ENCODE measurements at regions not wholly inside any gene's neighbourhood (a gene's known extent, or its start where the extent isn't known, plus 50 kb on each side); places are given as distances from the start of the nearest gene placed in this dataset.

- H3K27me3 ChIP-seq (ENCODE audit: insufficient read depth, low read length) = peaks cover 1% of the 10 kb centered on the region
- H3K4me2 ChIP-seq (ENCODE audit: insufficient read depth, low read length) = no peak overlapping the region
- H2AFZ ChIP-seq (ENCODE audit: low read length) = no peak overlapping the region
- TF ChIP-seq, protein P1, sequence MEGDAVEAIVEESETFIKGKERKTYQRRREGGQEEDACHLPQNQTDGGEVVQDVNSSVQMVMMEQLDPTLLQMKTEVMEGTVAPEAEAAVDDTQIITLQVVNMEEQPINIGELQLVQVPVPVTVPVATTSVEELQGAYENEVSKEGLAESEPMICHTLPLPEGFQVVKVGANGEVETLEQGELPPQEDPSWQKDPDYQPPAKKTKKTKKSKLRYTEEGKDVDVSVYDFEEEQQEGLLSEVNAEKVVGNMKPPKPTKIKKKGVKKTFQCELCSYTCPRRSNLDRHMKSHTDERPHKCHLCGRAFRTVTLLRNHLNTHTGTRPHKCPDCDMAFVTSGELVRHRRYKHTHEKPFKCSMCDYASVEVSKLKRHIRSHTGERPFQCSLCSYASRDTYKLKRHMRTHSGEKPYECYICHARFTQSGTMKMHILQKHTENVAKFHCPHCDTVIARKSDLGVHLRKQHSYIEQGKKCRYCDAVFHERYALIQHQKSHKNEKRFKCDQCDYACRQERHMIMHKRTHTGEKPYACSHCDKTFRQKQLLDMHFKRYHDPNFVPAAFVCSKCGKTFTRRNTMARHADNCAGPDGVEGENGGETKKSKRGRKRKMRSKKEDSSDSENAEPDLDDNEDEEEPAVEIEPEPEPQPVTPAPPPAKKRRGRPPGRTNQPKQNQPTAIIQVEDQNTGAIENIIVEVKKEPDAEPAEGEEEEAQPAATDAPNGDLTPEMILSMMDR (IDR thresholded peaks at IDR 0.05; ENCODE audit: extremely low read depth, low read depth, low read length) = no peak
- H3K79me2 ChIP-seq (ENCODE audit: insufficient read depth, low read length) = no peaks in the 10 kb centered on the region
- H3K4me1 ChIP-seq (ENCODE audit: insufficient read depth, low read length) = no peaks in the 10 kb centered on the region
- H3K9me3 ChIP-seq (ENCODE audit: low read depth, low read length) = no peaks in the 10 kb centered on the region
- no peak overlapping the region for H3K4me3 ChIP-seq (ENCODE audit: insufficient read depth, low read length)
- DNase-seq (ENCODE audit: insufficient read length, low spot score, missing footprints) = no peak
- H3K36me3 ChIP-seq (ENCODE audit: insufficient read depth, low read length) = no peaks in the 10 kb centered on the region
- H3K27ac ChIP-seq (ENCODE audit: low read depth, low read length) = no peak overlapping the region
- H4K20me1 ChIP-seq (ENCODE audit: insufficient read depth, low read length) = no peaks in the 10 kb centered on the region
Measured at GRCh38 chr2:729376-729861, 52.2 kb upstream of the TMEM18 start.

DNA sequence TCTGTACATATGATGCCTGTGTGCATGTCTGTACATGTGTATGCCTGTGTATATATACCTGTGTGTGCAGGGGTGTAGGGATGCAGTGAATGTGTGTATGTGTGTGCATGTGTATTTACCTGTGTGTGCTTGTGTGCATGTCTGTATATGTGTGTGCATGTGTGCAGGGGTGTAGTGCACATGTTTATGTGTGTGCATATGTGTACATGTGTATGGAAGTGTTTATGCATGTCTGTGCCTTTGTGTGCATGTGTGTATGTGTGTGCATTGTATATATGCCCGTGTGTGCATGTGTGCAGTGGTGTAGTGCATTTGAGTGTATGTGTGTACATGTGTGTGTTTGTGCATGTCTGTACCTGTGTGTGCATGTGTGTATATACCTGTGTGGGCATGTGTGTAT lies 51.0 kb upstream of the TMEM18 start:
- Histone ChIP-seq H2AFZ (ENCODE audit: low read length) (no peak overlapping the region), H3K4me3 (ENCODE audit: insufficient read depth, low read length) (no peak overlapping the region), H3K79me2 (ENCODE audit: insufficient read depth, low read length) (no peaks in the 10 kb centered on the region), H3K27ac (ENCODE audit: low read depth, low read length) (no peak overlapping the region), H3K9me3 (ENCODE audit: low read depth, low read length) (no peaks in the 10 kb centered on the region), H3K27me3 (ENCODE audit: insufficient read depth, low read length) (peaks cover 7% of the 10 kb centered on the region), H3K4me1 (ENCODE audit: insufficient read depth, low read length) (no peaks in the 10 kb centered on the region), H4K20me1 (ENCODE audit: insufficient read depth, low read length) (no peaks in the 10 kb centered on the region), H3K36me3 (ENCODE audit: insufficient read depth, low read length) (no peaks in the 10 kb centered on the region), H3K4me2 (ENCODE audit: insufficient read depth, low read length) (no peak overlapping the region)
- no peak for DNase-seq (ENCODE audit: insufficient read length, low spot score, missing footprints)
- TF ChIP-seq, protein P1 (IDR thresholded peaks at IDR 0.05; ENCODE audit: extremely low read depth, low read depth, low read length) = no peak

- H3K4me3 ChIP-seq (ENCODE audit: insufficient read depth, low read length) = no peak overlapping the region
- H3K27ac ChIP-seq (ENCODE audit: low read depth, low read length) = no peak overlapping the region
- no peaks in the 10 kb centered on the region for H3K79me2 ChIP-seq (ENCODE audit: insufficient read depth, low read length)
- H4K20me1 ChIP-seq (ENCODE audit: insufficient read depth, low read length) = no peaks in the 10 kb centered on the region
- no peaks in the 10 kb centered on the region for H3K4me1 ChIP-seq (ENCODE audit: insufficient read depth, low read length)
- H3K27me3 ChIP-seq (ENCODE audit: insufficient read depth, low read length) = peaks cover 7% of the 10 kb centered on the region
- DNase-seq (ENCODE audit: insufficient read length, low spot score, missing footprints) = no peak
- TF ChIP-seq, protein P1 (IDR thresholded peaks at IDR 0.05; ENCODE audit: extremely low read depth, low read depth, low read length) = no peak
- H2AFZ ChIP-seq (ENCODE audit: low read length) = no peak overlapping the region
- no peak overlapping the region for H3K4me2 ChIP-seq (ENCODE audit: insufficient read depth, low read length)
- no peaks in the 10 kb centered on the region for H3K36me3 ChIP-seq (ENCODE audit: insufficient read depth, low read length)
- no peaks in the 10 kb centered on the region for H3K9me3 ChIP-seq (ENCODE audit: low read depth, low read length)
Measured at GRCh38 chr2:727071-727470, 49.9 kb upstream of the TMEM18 start.
